ENCODE measurements at regions not wholly inside any gene's neighbourhood (a gene's known extent, or its start where the extent isn't known, plus 50 kb on each side); places are given as distances from the start of the nearest gene placed in this dataset.

DNA sequence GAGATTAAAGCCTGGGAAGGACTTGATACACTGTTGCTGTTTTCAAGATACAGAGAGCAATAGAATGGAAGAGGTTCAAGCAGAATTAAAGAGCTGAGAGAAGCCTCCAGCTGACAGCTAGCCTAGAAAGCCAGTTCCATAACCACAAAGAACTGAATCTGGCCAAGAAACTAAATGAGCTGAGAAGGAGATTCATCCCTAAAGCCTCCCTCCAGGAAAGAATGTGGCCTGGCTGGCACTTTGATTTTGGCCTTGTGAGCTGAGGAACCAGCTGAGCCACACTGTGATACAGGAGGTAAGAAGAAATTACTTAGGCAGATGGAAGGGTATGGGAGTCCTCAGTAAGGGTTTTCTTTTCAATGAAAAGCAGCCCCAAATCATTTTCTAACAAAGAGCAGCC is 324.1 kb downstream of the PHF14 start:
- Histone ChIP-seq H3K4me1 (ENCODE audit: insufficient read depth, low read length) (no peaks in the 10 kb centered on the region), H3K79me2 (ENCODE audit: insufficient read depth, low read length) (no peaks in the 10 kb centered on the region), H3K4me3 (replicated peaks in 1 of 3; ENCODE audit: insufficient read depth in 1 of 3, low read depth in 2 of 3, low read length in 3 of 3) (no peak overlapping the region), H3K27me3 (ENCODE audit: control insufficient read depth in 1 of 2, insufficient read depth in 2 of 2, low read length in 2 of 2) (no peaks in the 10 kb centered on the region), H2AFZ (ENCODE audit: low read length) (no peak overlapping the region), H3K4me2 (ENCODE audit: low read depth, low read length) (no peak overlapping the region), H4K20me1 (ENCODE audit: insufficient read depth, low read length) (no peaks in the 10 kb centered on the region), H3K9me3 (ENCODE audit: low read length) (no peaks in the 10 kb centered on the region), H3K27ac (ENCODE audit: extremely low read length, insufficient read depth, low read length) (no peak overlapping the region), H3K36me3 (replicated peaks in 1 of 2; ENCODE audit: control insufficient read depth in 1 of 2, insufficient read depth in 2 of 2, low read length in 2 of 2) (no peaks in the 10 kb centered on the region), H3K9ac (ENCODE audit: insufficient read depth, low read depth, low read length) (no peak overlapping the region)
- DNase-seq (ENCODE audit: low spot score) (no peak), ATAC-seq (no peak), FAIRE-seq (no peak)
- ChIA-PET CTCF (ENCODE audit: low intra/inter-chr PET ratio, low total read pairs) (no interaction called here), POLR2A (no interaction called here)
- TF ChIP-seq NKX3-1 (CRISPR knock-in tag; IDR thresholded peaks at IDR 0.05) = no peak
- TF ChIP-seq BRD4 (CRISPR knock-in tag; IDR thresholded peaks at IDR 0.05) = no peak
- intact Hi-C loops (cut with micrococcal nuclease; ENCODE audit: unreplicated experiment) = no loop called here
- BruUV-seq (replicated peaks) = no TSS peak
- in situ Hi-C loops (cut with HindIII; ENCODE audit: extremely low pct_ligation_motif_present, low pct_unique_long_range_greater_than_20kb) = no loop called here

DNA sequence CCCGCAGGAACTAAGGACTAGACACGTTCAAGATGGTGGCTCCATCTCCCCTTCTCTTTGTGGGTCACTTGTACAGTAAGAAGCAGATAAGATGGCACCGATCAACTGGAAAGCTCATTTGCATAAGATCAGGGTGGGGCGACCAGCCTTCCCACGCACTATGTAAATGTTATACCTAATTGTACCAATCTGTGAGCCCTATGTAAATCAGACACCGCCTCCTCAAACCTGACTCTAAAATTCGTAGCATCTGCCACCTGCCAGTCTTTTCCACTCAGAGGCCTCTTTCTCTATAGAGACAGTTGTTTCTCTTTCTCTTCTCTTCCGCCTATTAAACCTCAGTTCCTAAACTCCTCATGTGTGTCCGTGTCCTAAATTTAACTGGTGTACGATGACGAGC is 324.5 kb downstream of the PHF14 start:
- BruUV-seq (replicated peaks) = no TSS peak
- no peak overlapping the region for H2AFZ ChIP-seq (ENCODE audit: low read length)
- no peak for ATAC-seq
- DNase-seq (ENCODE audit: low spot score) = no peak
- no peak for FAIRE-seq
- H3K27me3 ChIP-seq (ENCODE audit: control insufficient read depth in 1 of 2, insufficient read depth in 2 of 2, low read length in 2 of 2) = no peaks in the 10 kb centered on the region
- no peak overlapping the region for H3K4me3 ChIP-seq (replicated peaks in 1 of 3; ENCODE audit: insufficient read depth in 1 of 3, low read depth in 2 of 3, low read length in 3 of 3)
- no peak overlapping the region for H3K4me2 ChIP-seq (ENCODE audit: low read depth, low read length)
- H3K4me1 ChIP-seq (ENCODE audit: insufficient read depth, low read length) = no peaks in the 10 kb centered on the region
- H3K9ac ChIP-seq (ENCODE audit: insufficient read depth, low read depth, low read length) = no peak overlapping the region
- ChIA-PET CTCF (ENCODE audit: low intra/inter-chr PET ratio, low total read pairs) (no interaction called here), POLR2A (no interaction called here)
- 36% methylated on average over 6 of the region's 11 CpGs for WGBS (ENCODE audit: low lambda C conversion rate)
- in situ Hi-C loops (cut with HindIII; ENCODE audit: extremely low pct_ligation_motif_present, low pct_unique_long_range_greater_than_20kb) (no loop called here), intact Hi-C loops (cut with micrococcal nuclease; ENCODE audit: unreplicated experiment) (no loop called here)
- no peaks in the 10 kb centered on the region for H4K20me1 ChIP-seq (ENCODE audit: insufficient read depth, low read length)
- no peak overlapping the region for H3K27ac ChIP-seq (ENCODE audit: extremely low read length, insufficient read depth, low read length)
- H3K36me3 ChIP-seq (replicated peaks in 1 of 2; ENCODE audit: control insufficient read depth in 1 of 2, insufficient read depth in 2 of 2, low read length in 2 of 2) = no peaks in the 10 kb centered on the region
- no peaks in the 10 kb centered on the region for H3K79me2 ChIP-seq (ENCODE audit: insufficient read depth, low read length)
- no peaks in the 10 kb centered on the region for H3K9me3 ChIP-seq (ENCODE audit: low read length)
- TF ChIP-seq, protein P1, sequence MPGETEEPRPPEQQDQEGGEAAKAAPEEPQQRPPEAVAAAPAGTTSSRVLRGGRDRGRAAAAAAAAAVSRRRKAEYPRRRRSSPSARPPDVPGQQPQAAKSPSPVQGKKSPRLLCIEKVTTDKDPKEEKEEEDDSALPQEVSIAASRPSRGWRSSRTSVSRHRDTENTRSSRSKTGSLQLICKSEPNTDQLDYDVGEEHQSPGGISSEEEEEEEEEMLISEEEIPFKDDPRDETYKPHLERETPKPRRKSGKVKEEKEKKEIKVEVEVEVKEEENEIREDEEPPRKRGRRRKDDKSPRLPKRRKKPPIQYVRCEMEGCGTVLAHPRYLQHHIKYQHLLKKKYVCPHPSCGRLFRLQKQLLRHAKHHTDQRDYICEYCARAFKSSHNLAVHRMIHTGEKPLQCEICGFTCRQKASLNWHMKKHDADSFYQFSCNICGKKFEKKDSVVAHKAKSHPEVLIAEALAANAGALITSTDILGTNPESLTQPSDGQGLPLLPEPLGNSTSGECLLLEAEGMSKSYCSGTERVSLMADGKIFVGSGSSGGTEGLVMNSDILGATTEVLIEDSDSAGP (CRISPR knock-in tag; IDR thresholded peaks at IDR 0.05; ENCODE audit: borderline replicate concordance) = no peak
- TF ChIP-seq, protein P2, sequence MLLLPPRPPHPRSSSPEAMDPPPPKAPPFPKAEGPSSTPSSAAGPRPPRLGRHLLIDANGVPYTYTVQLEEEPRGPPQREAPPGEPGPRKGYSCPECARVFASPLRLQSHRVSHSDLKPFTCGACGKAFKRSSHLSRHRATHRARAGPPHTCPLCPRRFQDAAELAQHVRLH (CRISPR knock-in tag; IDR thresholded peaks at IDR 0.05; ENCODE audit: borderline replicate concordance, low read depth) = no peak
- TF ChIP-seq ATF1 (CRISPR knock-in tag; IDR thresholded peaks at IDR 0.05) (no peak), JUND (CRISPR knock-in tag; IDR thresholded peaks at IDR 0.05) (no peak), CENPT (CRISPR knock-in tag; IDR thresholded peaks at IDR 0.05; ENCODE audit: low read depth) (no peak), ZNF761 (CRISPR knock-in tag; conservative IDR thresholded peaks at IDR 0.05) (no peak), ZNF768 (CRISPR knock-in tag; IDR thresholded peaks at IDR 0.05) (no peak), TMF1 (CRISPR knock-in tag; IDR thresholded peaks at IDR 0.05; ENCODE audit: low read depth) (no peak), RXRB (CRISPR knock-in tag; IDR thresholded peaks at IDR 0.05; ENCODE audit: borderline replicate concordance) (no peak), STAG1 (CRISPR knock-in tag; IDR thresholded peaks at IDR 0.05) (no peak)
- TF ChIP-seq, protein P3, sequence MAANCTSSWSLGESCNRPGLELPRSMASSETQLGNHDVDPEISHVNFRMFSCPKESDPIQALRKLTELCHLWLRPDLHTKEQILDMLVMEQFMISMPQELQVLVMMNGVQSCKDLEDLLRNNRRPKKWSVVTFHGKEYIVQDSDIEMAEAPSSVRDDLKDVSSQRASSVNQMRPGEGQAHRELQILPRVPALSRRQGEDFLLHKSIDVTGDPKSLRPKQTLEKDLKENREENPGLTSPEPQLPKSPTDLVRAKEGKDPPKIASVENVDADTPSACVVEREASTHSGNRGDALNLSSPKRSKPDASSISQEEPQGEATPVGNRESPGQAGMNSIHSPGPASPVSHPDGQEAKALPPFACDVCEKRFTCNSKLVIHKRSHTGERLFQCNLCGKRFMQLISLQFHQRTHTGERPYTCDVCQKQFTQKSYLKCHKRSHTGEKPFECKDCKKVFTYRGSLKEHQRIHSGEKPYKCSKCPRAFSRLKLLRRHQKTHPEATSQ (CRISPR knock-in tag; IDR thresholded peaks at IDR 0.05; ENCODE audit: borderline replicate concordance) = no peak
- TF ChIP-seq, protein P4, sequence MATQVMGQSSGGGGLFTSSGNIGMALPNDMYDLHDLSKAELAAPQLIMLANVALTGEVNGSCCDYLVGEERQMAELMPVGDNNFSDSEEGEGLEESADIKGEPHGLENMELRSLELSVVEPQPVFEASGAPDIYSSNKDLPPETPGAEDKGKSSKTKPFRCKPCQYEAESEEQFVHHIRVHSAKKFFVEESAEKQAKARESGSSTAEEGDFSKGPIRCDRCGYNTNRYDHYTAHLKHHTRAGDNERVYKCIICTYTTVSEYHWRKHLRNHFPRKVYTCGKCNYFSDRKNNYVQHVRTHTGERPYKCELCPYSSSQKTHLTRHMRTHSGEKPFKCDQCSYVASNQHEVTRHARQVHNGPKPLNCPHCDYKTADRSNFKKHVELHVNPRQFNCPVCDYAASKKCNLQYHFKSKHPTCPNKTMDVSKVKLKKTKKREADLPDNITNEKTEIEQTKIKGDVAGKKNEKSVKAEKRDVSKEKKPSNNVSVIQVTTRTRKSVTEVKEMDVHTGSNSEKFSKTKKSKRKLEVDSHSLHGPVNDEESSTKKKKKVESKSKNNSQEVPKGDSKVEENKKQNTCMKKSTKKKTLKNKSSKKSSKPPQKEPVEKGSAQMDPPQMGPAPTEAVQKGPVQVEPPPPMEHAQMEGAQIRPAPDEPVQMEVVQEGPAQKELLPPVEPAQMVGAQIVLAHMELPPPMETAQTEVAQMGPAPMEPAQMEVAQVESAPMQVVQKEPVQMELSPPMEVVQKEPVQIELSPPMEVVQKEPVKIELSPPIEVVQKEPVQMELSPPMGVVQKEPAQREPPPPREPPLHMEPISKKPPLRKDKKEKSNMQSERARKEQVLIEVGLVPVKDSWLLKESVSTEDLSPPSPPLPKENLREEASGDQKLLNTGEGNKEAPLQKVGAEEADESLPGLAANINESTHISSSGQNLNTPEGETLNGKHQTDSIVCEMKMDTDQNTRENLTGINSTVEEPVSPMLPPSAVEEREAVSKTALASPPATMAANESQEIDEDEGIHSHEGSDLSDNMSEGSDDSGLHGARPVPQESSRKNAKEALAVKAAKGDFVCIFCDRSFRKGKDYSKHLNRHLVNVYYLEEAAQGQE (IDR thresholded peaks at IDR 0.05; ENCODE audit: borderline replicate concordance in 1 of 2, low read depth in 1 of 2, low read length in 2 of 2) = no peak

Data from HepG2 (cell line).